ENCODE measurements at regions not wholly inside any gene's neighbourhood (a gene's known extent, or its start where the extent isn't known, plus 50 kb on each side); places are given as distances from the start of the nearest gene placed in this dataset.
A peak's percentile ranks its signal among the peaks of the same experiment; 100 is the strongest.

DNA sequence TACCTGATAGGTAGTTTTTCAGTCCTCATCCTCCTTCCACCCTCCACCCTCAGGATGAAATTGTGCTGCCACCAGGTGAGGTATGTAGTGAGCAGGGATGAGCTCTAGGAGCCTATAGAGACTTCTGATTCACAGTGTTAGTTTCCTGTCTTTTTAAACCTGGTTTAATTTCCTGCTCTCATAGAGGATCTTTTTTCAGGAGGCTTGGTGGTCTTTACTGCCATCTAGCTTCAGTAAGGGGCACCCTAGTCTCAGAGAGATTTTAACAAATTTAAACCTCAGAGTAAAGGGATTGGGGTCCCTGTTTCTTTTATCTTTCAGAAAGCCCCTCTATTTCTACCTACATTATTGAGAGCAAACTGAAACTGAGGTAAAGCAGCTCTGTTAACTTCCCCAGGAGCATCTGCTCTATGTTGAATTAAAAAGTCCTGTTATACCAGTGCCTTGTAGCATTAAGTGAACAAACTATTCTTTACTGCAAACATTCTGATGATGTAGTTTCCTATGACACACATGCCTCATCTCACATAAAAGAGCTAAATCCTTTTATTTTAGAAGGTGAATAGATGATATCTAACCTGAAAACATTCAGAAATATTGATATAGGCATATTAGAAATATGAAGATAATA lies 172.2 kb upstream of the DDHD1 start:
- Histone ChIP-seq H3K27me3 (no peaks in the 10 kb centered on the region), H3K36me3 (no peaks in the 10 kb centered on the region), H3K27ac (no peak overlapping the region), H3K9me3 (no peaks in the 10 kb centered on the region), H3K4me1 (ENCODE audit: control insufficient read depth in 1 of 2, insufficient read depth in 1 of 2, low read depth in 1 of 2, low read length in 1 of 2) (no peaks in the 10 kb centered on the region), H3K4me3 (ENCODE audit: low read depth in 1 of 2, low read length in 1 of 2) (no peak overlapping the region)
- TF ChIP-seq, protein P1, sequence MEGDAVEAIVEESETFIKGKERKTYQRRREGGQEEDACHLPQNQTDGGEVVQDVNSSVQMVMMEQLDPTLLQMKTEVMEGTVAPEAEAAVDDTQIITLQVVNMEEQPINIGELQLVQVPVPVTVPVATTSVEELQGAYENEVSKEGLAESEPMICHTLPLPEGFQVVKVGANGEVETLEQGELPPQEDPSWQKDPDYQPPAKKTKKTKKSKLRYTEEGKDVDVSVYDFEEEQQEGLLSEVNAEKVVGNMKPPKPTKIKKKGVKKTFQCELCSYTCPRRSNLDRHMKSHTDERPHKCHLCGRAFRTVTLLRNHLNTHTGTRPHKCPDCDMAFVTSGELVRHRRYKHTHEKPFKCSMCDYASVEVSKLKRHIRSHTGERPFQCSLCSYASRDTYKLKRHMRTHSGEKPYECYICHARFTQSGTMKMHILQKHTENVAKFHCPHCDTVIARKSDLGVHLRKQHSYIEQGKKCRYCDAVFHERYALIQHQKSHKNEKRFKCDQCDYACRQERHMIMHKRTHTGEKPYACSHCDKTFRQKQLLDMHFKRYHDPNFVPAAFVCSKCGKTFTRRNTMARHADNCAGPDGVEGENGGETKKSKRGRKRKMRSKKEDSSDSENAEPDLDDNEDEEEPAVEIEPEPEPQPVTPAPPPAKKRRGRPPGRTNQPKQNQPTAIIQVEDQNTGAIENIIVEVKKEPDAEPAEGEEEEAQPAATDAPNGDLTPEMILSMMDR (IDR thresholded peaks at IDR 0.05), result no peak

DNA sequence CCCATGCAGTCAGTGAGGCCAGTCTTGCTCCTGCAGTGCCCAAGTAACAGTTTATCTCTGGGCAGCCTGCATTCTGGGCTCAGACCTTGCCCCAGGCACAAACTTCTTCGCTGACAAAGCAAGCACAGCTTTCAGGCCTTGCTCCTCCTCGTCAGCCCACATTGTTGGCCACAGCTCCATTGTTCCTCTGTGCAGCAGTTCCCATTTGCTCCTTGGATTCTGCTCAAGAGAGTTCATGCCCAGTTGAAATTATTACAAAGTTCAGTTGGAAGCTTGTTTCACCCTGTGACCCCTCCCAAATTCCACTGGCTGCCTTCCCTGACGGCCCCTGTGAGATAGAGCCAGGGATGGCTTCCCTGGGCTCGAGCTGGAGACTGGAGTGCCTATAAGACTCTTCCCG lies 163.4 kb upstream of the DDHD1 start:
- TF ChIP-seq, protein P1 (IDR thresholded peaks at IDR 0.05), result no peak
- no peaks in the 10 kb centered on the region for H3K27me3 ChIP-seq
- no peaks in the 10 kb centered on the region for H3K4me1 ChIP-seq (ENCODE audit: control insufficient read depth in 1 of 2, insufficient read depth in 1 of 2, low read depth in 1 of 2, low read length in 1 of 2)
- H3K27ac ChIP-seq, result no peak overlapping the region
- no peaks in the 10 kb centered on the region for H3K36me3 ChIP-seq
- H3K9me3 ChIP-seq, result no peaks in the 10 kb centered on the region
- H3K4me3 ChIP-seq (ENCODE audit: low read depth in 1 of 2, low read length in 1 of 2), result no peak overlapping the region

DNA sequence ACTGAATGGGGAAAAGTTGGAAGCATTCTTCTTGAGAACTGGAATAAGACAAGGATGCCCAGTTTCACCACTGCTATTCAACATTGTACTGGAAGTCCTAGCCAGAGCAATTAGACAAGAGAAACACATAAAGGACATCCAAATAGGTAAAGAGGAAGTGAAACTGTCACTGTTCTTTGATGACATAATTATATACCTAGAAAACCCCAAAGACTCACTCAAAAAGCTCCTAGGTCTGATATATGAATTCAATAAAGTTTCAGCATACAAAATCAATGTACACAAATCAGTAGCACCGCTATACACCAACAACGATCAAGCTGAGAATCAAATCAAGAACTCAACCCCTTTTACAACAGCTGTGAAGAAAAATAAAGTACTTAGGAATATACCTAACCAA lies 157.3 kb upstream of the DDHD1 start:
- Histone ChIP-seq H3K27ac (no peak overlapping the region), H3K4me3 (ENCODE audit: low read depth in 1 of 2, low read length in 1 of 2) (no peak overlapping the region), H3K9me3 (no peaks in the 10 kb centered on the region), H3K4me1 (ENCODE audit: control insufficient read depth in 1 of 2, insufficient read depth in 1 of 2, low read depth in 1 of 2, low read length in 1 of 2) (peaks cover 0 to 5% of the 10 kb centered on the region in 2 experiments), H3K27me3 (peaks cover 4% of the 10 kb centered on the region), H3K36me3 (no peaks in the 10 kb centered on the region)
- TF ChIP-seq, protein P1 (IDR thresholded peaks at IDR 0.05), result no peak

DNA sequence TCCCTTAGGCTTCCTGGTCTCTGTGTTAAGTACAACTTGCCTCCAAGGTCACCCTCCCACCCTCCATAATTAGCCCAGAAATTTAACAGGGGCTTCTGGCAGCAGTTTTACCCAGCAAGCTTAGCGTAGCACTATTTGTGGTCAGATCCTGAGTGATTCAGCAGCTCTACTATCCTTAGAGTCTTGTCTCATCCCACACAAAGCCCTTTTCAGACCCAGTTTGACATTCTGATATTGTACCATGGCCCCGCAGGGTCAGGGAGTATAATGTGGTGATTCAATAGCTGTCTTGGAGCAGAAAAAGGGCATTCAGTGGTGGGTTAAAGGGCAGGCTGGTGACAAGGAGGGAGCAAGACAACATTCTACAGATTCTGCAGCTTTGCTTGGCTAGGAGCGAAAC lies 153.8 kb upstream of the DDHD1 start:
- H3K4me3 ChIP-seq (ENCODE audit: low read depth in 1 of 2, low read length in 1 of 2), result no peak overlapping the region
- peaks cover 4% of the 10 kb centered on the region for H3K27me3 ChIP-seq
- no peak overlapping the region for H3K27ac ChIP-seq
- H3K4me1 ChIP-seq (ENCODE audit: control insufficient read depth in 1 of 2, insufficient read depth in 1 of 2, low read depth in 1 of 2, low read length in 1 of 2), result peaks cover 0 to 5% of the 10 kb centered on the region in 2 experiments
- H3K36me3 ChIP-seq, result no peaks in the 10 kb centered on the region
- TF ChIP-seq, protein P1 (IDR thresholded peaks at IDR 0.05), result no peak
- H3K9me3 ChIP-seq, result no peaks in the 10 kb centered on the region

DNA sequence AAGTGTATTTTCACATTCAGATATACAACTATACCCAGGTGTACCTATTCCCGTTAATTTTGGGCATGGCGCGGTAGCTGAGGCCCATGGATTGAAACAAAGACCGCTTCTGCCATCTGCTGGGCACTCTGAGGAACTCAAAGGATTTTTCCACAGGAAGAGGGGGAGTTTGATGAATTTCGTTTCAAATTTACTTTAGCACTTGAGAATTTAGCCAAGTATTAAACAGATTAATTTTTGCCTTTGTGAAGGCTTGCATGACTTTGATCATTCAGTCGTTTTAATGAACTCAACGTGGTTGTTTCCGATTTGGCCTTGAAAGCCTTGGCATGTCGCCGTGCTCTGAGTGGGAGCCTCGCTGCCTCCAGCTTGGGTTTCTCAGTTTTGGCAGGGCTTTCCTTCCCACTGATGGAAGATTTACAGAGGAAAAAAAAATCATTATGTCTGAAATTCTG lies 153.2 kb upstream of the DDHD1 start:
- no peak overlapping the region for H3K4me3 ChIP-seq (ENCODE audit: low read depth in 1 of 2, low read length in 1 of 2)
- TF ChIP-seq, protein P1 (IDR thresholded peaks at IDR 0.05), result peak; percentile 16
- no peaks in the 10 kb centered on the region for H3K36me3 ChIP-seq
- H3K9me3 ChIP-seq, result no peaks in the 10 kb centered on the region
- H3K27me3 ChIP-seq, result peaks cover 4% of the 10 kb centered on the region
- no peak overlapping the region for H3K27ac ChIP-seq
- peaks cover 0 to 5% of the 10 kb centered on the region in 2 experiments for H3K4me1 ChIP-seq (ENCODE audit: control insufficient read depth in 1 of 2, insufficient read depth in 1 of 2, low read depth in 1 of 2, low read length in 1 of 2)

Data from neutrophil (primary cell).